Nephron progenitor cell (in vitro differentiated cells): ENCODE measurements at regions not wholly inside any gene's neighbourhood (a gene's known extent, or its start where the extent isn't known, plus 50 kb on each side); places are given as distances from the start of the nearest gene placed in this dataset.

Source experiments
- DNase-seq: peaks from one replicate; pipeline ENCODE4 v3.0.0; 2021
- H3K27ac Mint-ChIP-seq: 2 replicates; pipeline ENCODE4 v1.8.0; 2021; ENCODE audit warnings: mild to moderate bottlenecking, moderate library complexity, mixed read lengths
- H3K27me3 Mint-ChIP-seq: 2 replicates; pipeline ENCODE4 v1.8.0; 2021; ENCODE audit warnings: mild to moderate bottlenecking, low read depth, mixed read lengths; ENCODE audit not compliant: poor library complexity
- H3K36me3 Mint-ChIP-seq: 2 replicates; pipeline ENCODE4 v1.8.0; 2021; ENCODE audit warnings: low read depth, mixed read lengths
- H3K4me1 Mint-ChIP-seq: 2 replicates; pipeline ENCODE4 v1.8.0; 2021; ENCODE audit warnings: mixed read lengths
- H3K4me3 Mint-ChIP-seq: 2 replicates; pipeline ENCODE4 v1.8.0; 2021; ENCODE audit warnings: mild to moderate bottlenecking, moderate library complexity, mixed read lengths
- H3K9me3 Mint-ChIP-seq: 2 replicates; pipeline ENCODE4 v1.8.0; 2021; ENCODE audit warnings: mild to moderate bottlenecking, moderate library complexity, mixed read lengths
- CTCF ChIP-seq: fragments of 200-600 bp; sonication (generic); IDR thresholded peaks from 2 replicates; pipeline ENCODE4 v1.5.0; 2021; ENCODE audit warnings: antibody characterized with exemption

DNA sequence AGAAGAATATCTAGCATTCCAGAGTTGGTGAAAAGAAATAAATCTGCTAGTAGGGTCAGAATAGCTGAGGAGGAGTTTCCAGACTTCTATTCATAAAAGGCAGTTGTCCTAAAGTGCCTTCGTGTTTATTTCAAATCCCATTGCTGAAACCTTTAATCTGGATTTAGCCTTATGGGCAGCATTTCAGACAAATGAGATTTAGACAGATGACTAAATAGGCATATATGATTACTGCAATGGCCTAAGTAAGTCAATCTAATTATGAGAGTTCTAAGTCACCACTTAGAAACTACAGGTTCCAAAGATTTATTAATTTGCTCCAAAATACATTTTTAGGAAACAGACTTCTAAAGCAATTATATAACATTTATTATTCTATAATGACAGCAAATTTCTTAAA is 368.7 kb downstream of the LIG4 start:
- no peak overlapping the region for H3K27ac Mint-ChIP-seq
- H3K4me3 Mint-ChIP-seq, result no peak overlapping the region
- no peaks in the 10 kb centered on the region for H3K9me3 Mint-ChIP-seq

DNA sequence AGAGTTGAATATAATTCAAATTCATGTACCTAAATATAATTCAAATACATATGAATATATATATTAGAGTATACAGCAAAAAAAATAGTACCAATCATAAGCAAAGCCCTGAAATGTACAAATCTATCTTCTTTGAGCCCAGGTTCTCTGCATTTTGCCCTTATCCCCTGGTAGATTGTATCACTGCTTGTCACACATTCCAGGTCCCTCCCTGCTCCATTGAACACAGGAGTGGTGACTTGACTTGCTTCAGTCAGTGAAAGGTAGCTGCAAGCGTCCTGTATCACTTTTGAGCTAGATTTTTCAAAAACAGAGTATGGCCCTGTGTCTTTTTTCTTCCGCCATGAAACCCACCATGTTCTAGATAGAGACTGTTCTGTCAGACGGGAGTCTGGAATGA is 369.4 kb downstream of the LIG4 start:
- Mint-ChIP-seq H3K27me3 (peaks cover 3% of the 10 kb centered on the region), H3K9me3 (no peaks in the 10 kb centered on the region), H3K27ac (no peak overlapping the region), H3K36me3 (no peaks in the 10 kb centered on the region), H3K4me3 (no peak overlapping the region), H3K4me1 (peaks cover 7% of the 10 kb centered on the region)
- DNase-seq, result no peak
- no peak for TF ChIP-seq CTCF

More for the DNA sequence above, 368.7 kb downstream of the LIG4 start:
- Mint-ChIP-seq H3K36me3 (no peaks in the 10 kb centered on the region), H3K4me1 (peaks cover 7% of the 10 kb centered on the region), H3K27me3 (peaks cover 3% of the 10 kb centered on the region)
- no peak for DNase-seq
- TF ChIP-seq CTCF, result no peak

DNA sequence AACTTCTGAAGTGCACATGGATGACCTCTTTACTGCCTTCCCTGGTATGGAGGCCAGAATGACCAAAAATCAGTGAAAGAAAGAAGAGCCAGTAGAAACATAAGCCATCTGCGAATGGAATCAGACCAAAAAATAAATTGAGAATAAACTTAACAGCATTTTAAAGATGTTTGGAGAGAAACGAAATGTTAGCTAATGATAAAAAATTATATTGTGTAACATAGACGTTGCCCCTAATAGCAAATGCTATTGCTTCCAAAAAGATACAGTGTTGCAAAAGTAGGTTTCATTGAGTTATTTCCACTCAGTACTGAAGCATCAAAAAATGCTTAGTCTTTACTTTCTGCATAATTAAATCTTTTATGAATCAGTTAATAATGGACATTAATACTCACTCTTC is 371.7 kb downstream of the LIG4 start:
- TF ChIP-seq CTCF, result no peak
- no peak for DNase-seq
- H3K4me3 Mint-ChIP-seq, result no peak overlapping the region
- H3K27me3 Mint-ChIP-seq, result peaks cover 3% of the 10 kb centered on the region
- no peaks in the 10 kb centered on the region for H3K9me3 Mint-ChIP-seq
- H3K27ac Mint-ChIP-seq, result no peak overlapping the region
- peaks cover 7% of the 10 kb centered on the region for H3K4me1 Mint-ChIP-seq
- no peaks in the 10 kb centered on the region for H3K36me3 Mint-ChIP-seq

- Mint-ChIP-seq H3K27me3 (peaks cover 3% of the 10 kb centered on the region), H3K36me3 (no peaks in the 10 kb centered on the region), H3K9me3 (no peaks in the 10 kb centered on the region), H3K4me3 (no peak overlapping the region), H3K27ac (no peak overlapping the region), H3K4me1 (peaks cover 7% of the 10 kb centered on the region)
- DNase-seq, result no peak
- no peak for TF ChIP-seq CTCF
Observed at GRCh38 chr13:107843281-107843680, 372.1 kb downstream of the LIG4 start.

DNA sequence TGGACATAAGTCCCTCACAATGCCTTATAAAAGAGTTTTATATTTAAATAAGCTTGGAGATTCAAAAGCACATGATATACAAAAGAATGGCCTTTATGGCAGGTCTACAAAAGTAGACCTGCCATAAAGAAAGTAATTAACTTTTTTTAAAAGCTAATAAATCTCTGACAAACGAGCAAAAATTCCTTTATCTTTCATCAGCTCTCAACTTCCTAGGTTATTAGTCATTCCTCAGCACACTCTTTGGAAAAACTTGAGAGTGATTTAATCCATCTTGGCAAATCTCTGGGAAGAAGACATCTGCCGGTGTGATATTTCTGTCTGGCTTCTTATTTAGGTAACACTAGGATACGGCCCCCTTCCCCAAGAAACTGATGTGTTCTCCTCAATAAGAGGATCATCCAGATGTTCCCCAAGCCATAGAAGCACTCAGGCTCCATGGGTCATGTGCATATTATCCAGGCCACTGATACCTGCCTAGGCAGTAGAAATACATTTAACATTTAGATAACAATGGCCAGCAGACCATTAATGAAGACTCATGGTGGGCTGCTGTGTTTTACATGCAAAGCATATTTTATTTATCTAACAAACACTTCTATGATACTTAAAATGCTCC is 372.7 kb downstream of the LIG4 start:
- no peak overlapping the region for H3K27ac Mint-ChIP-seq
- H3K27me3 Mint-ChIP-seq, result peaks cover 3% of the 10 kb centered on the region
- no peaks in the 10 kb centered on the region for H3K9me3 Mint-ChIP-seq
- no peak overlapping the region for H3K4me3 Mint-ChIP-seq
- no peak for TF ChIP-seq CTCF
- H3K36me3 Mint-ChIP-seq, result no peaks in the 10 kb centered on the region
- peaks cover 5% of the 10 kb centered on the region for H3K4me1 Mint-ChIP-seq
- DNase-seq, result no peak

DNA sequence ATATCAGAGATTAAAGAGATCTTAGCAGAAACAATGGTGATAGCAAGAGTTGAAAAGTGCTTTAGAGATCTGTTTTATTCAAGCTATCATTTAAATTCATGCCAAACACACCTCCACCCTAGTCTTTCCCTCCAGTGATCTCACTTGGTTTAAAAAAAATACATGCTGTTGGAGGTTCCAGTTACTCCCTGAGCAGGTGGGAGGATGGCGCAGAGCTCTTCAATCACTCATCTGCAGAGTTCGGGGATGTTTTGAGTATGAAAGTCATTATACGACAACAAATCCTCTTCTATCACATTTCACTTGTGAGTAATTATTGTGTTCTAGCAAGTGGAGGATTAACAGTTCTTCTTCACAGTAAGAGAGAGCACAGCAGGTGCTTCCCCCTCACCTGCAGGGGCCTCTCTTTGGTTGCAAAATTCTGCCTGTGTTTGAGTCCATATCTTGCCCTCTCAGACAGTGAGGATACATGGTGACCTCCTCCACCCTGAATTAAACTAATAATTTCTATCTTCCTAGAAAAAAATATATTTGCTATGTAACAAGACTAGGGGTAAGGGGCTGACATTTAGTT is 376.7 kb downstream of the LIG4 start:
- Mint-ChIP-seq H3K9me3 (no peaks in the 10 kb centered on the region), H3K4me3 (no peak overlapping the region), H3K36me3 (no peaks in the 10 kb centered on the region), H3K27ac (no peak overlapping the region), H3K4me1 (peaks cover 9% of the 10 kb centered on the region), H3K27me3 (peaks cover 3% of the 10 kb centered on the region)
- TF ChIP-seq CTCF, result no peak
- DNase-seq, result no peak
